ENCODE measurements at regions not wholly inside any gene's neighbourhood (a gene's known extent, or its start where the extent isn't known, plus 50 kb on each side); places are given as distances from the start of the nearest gene placed in this dataset.

- no peak for TF ChIP-seq CTCF (IDR thresholded peaks at IDR 0.05)
- no peak for TF ChIP-seq POLR2A (IDR thresholded peaks at IDR 0.05)
- TF ChIP-seq POLR2AphosphoS5 (IDR thresholded peaks at IDR 0.05), result no peak
- TF ChIP-seq EP300 (IDR thresholded peaks at IDR 0.05; ENCODE audit: low read depth), result no peak
Observed at GRCh38 chr2:187991389-187991788, 300.3 kb upstream of the GULP1 start.
